HEK293 (cell line): ENCODE measurements at regions not wholly inside any gene's neighbourhood (a gene's known extent, or its start where the extent isn't known, plus 50 kb on each side); places are given as distances from the start of the nearest gene placed in this dataset.

Source experiments
- CTCF ChIA-PET: fragments of 350-600 bp; formaldehyde crosslinking; extraction: SDS; loops from one replicate; lab custom pipeline; 2021; ENCODE audit warnings: antibody characterized with exemption; lab: Yijun Ruan, JAX
- POLR2A ChIA-PET: fragments of 300-600 bp; formaldehyde crosslinking; extraction: SDS; loops from one replicate; lab custom pipeline; 2020; ENCODE audit warnings: antibody characterized with exemption, inconsistent platforms; lab: Yijun Ruan, JAX
- H3K27ac ChIP-seq: fragments of 200-500 bp; sonication (Bioruptor generic); 2 replicates; pipeline ENCODE4 v1.5.1; 2014; ENCODE audit warnings: low read depth, low read length, control low read depth, inconsistent platforms; ENCODE audit errors: extremely low read depth
- H3K36me3 ChIP-seq, 2 experiments: fragments of 200-500 bp in 1 of 2; sonication (Bioruptor generic) in 1 of 2; 1 replicate in 1 of 2; 2 replicates in 1 of 2; pipeline ENCODE4 v1.5.1; 2014 to 2017; ENCODE audit warnings: inconsistent platforms in 2 of 2, low read length in 2 of 2; ENCODE audit not compliant: control insufficient read depth in 2 of 2, insufficient read depth in 1 of 2
- H3K4me1 ChIP-seq: fragments of 200-500 bp; sonication (Bioruptor generic); 2 replicates; pipeline ENCODE4 v1.5.1; 2014; ENCODE audit warnings: mild to moderate bottlenecking, low read length, inconsistent platforms; ENCODE audit not compliant: control insufficient read depth, insufficient read depth
- H3K4me3 ChIP-seq: 2 replicates; pipeline ENCODE4 v1.5.1; 2011; ENCODE audit warnings: low read depth, mild to moderate bottlenecking, control low read depth, low read length, moderate library complexity
- H3K9me3 ChIP-seq: fragments of 200-500 bp; sonication (Bioruptor generic); 2 replicates; pipeline ENCODE4 v1.5.1; 2014; ENCODE audit warnings: low read depth, low read length, inconsistent platforms; ENCODE audit not compliant: control insufficient read depth, insufficient read depth
- HOXC10 ChIP-seq: sonication (generic); formaldehyde crosslinking; IDR thresholded peaks from 2 replicates; pipeline ENCODE4 v1.8.1; 2023; ENCODE audit warnings: mild to moderate bottlenecking, missing genetic modification reagents
- OVOL3 ChIP-seq: fragments of 450-650 bp; formaldehyde crosslinking; IDR thresholded peaks from 2 replicates; pipeline ENCODE4 v1.5.1; 2016; ENCODE audit warnings: missing biosample characterization, missing genetic modification characterization
- PATZ1 ChIP-seq: fragments of 450-650 bp; formaldehyde crosslinking; IDR thresholded peaks from 2 replicates; pipeline ENCODE4 v1.5.1; 2016; ENCODE audit warnings: missing biosample characterization, missing genetic modification characterization
- RBAK ChIP-seq: fragments of 450-650 bp; formaldehyde crosslinking; IDR thresholded peaks from 2 replicates; pipeline ENCODE4 v1.5.1; 2016; ENCODE audit warnings: missing biosample characterization, missing genetic modification characterization
- SCRT1 ChIP-seq: fragments of 450-650 bp; formaldehyde crosslinking; IDR thresholded peaks from 2 replicates; pipeline ENCODE4 v1.5.1; 2016; ENCODE audit warnings: missing biosample characterization, missing genetic modification characterization, borderline replicate concordance
- ZBTB26 ChIP-seq: fragments of 450-650 bp; formaldehyde crosslinking; optimal IDR thresholded peaks from 2 replicates; pipeline ENCODE3; 2016; ENCODE audit warnings: missing biosample characterization, mild to moderate bottlenecking, missing genetic modification characterization
- ZEB2 ChIP-seq: fragments of 450-650 bp; formaldehyde crosslinking; IDR thresholded peaks from 2 replicates; pipeline ENCODE4 v1.5.1; 2016; ENCODE audit warnings: missing biosample characterization, missing genetic modification characterization
- ZNF140 ChIP-seq: fragments of 450-650 bp; formaldehyde crosslinking; IDR thresholded peaks from 2 replicates; pipeline ENCODE4 v1.5.1; 2016; ENCODE audit warnings: missing biosample characterization, missing genetic modification characterization
- ZNF146 ChIP-seq: fragments of 450-650 bp; formaldehyde crosslinking; IDR thresholded peaks from 2 replicates; pipeline ENCODE4 v1.5.1; 2016; ENCODE audit warnings: missing biosample characterization, missing genetic modification characterization
- ZNF266 ChIP-seq: fragments of 450-650 bp; formaldehyde crosslinking; IDR thresholded peaks from 2 replicates; pipeline ENCODE4 v1.5.1; 2016; ENCODE audit warnings: missing biosample characterization, missing genetic modification characterization, low read depth
- ZNF341 ChIP-seq: fragments of 450-650 bp; formaldehyde crosslinking; IDR thresholded peaks from 2 replicates; pipeline ENCODE4; 2016; ENCODE audit warnings: low read depth, missing biosample characterization, missing genetic modification characterization
- ZNF416 ChIP-seq: fragments of 450-650 bp; formaldehyde crosslinking; IDR thresholded peaks from 2 replicates; pipeline ENCODE4 v1.5.1; 2016; ENCODE audit warnings: missing biosample characterization, missing genetic modification characterization
- ZNF488 ChIP-seq: fragments of 450-650 bp; formaldehyde crosslinking; IDR thresholded peaks from 2 replicates; pipeline ENCODE4 v1.5.1; 2016; ENCODE audit warnings: missing biosample characterization, missing genetic modification characterization
- ZNF514 ChIP-seq: fragments of 450-650 bp; formaldehyde crosslinking; IDR thresholded peaks from 2 replicates; pipeline ENCODE4 v1.5.1; 2016; ENCODE audit warnings: missing biosample characterization, missing genetic modification characterization
- ZNF558 ChIP-seq: fragments of 450-650 bp; formaldehyde crosslinking; IDR thresholded peaks from 2 replicates; pipeline ENCODE4 v1.5.1; 2016; ENCODE audit warnings: missing biosample characterization, missing genetic modification characterization
- ZNF639 ChIP-seq: fragments of 450-650 bp; formaldehyde crosslinking; IDR thresholded peaks from 2 replicates; pipeline ENCODE4 v1.5.1; 2016; ENCODE audit warnings: missing biosample characterization, missing genetic modification characterization
- ZNF658 ChIP-seq: fragments of 450-650 bp; formaldehyde crosslinking; IDR thresholded peaks from 2 replicates; pipeline ENCODE4; 2016; ENCODE audit warnings: missing biosample characterization, missing genetic modification characterization
- ZNF677 ChIP-seq: fragments of 450-650 bp; IDR thresholded peaks from 2 replicates; pipeline ENCODE4 v1.5.0; 2018; ENCODE audit warnings: missing biosample characterization, mild to moderate bottlenecking, missing genetic modification characterization, moderate library complexity
- ZNF768 ChIP-seq: fragments of 450-650 bp; formaldehyde crosslinking; IDR thresholded peaks from 2 replicates; pipeline ENCODE4 v1.5.1; 2018; ENCODE audit warnings: missing biosample characterization, mild to moderate bottlenecking, missing genetic modification characterization
- ZNF843 ChIP-seq: fragments of 450-650 bp; formaldehyde crosslinking; IDR thresholded peaks from 2 replicates; pipeline ENCODE4 v1.5.1; 2016; ENCODE audit warnings: missing biosample characterization, missing genetic modification characterization
- ZSCAN16 ChIP-seq: fragments of 450-650 bp; formaldehyde crosslinking; IDR thresholded peaks from 2 replicates; pipeline ENCODE4 v1.5.1; 2016; ENCODE audit warnings: missing biosample characterization, missing genetic modification characterization
- ZSCAN30 ChIP-seq: fragments of 450-650 bp; IDR thresholded peaks from 2 replicates; pipeline ENCODE4 v1.5.1; 2018; ENCODE audit warnings: missing biosample characterization, mild to moderate bottlenecking, missing genetic modification characterization, moderate library complexity
- ZXDB ChIP-seq: fragments of 450-650 bp; formaldehyde crosslinking; IDR thresholded peaks from 2 replicates; pipeline ENCODE4 v1.5.1; 2016; ENCODE audit warnings: missing biosample characterization, missing genetic modification characterization

DNA sequence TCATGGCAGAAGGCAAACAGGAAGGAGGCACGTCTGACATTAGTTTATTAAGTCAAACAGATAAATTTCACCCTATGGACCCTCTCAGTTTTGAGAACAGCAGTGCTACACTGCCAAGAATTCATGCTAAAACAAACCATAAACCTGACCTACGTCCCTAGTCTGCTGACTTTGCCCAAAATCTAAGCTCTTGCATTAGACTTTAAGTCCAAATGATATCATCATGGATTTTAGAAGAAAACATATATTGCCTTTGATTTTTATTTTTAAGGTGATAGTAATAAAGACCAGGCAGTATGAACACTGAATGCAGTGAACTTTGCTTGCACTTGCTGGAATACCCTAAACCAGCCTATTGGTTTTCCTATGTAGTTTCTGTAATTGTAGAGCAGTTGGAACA, 79.6 kb upstream of the GADL1 start:
- TF ChIP-seq ZNF146 (tag by site-specific recombination) (no peak), ZNF488 (tag by site-specific recombination) (no peak), ZXDB (tag by site-specific recombination) (no peak), ZSCAN30 (tag by site-specific recombination) (no peak), ZEB2 (tag by site-specific recombination) (no peak), ZNF768 (no peak), ZNF416 (no peak), SCRT1 (tag by site-specific recombination) (no peak), ZNF266 (tag by site-specific recombination) (no peak), ZSCAN16 (tag by site-specific recombination) (no peak)
- CTCF ChIA-PET: interaction anchor here (0.6 to 0.7 kb wide), 2 partner anchors 80 to 204 kb away, joined by 3 read pairs; no protein-coding TSS in a partner anchor
- Histone ChIP-seq H3K36me3 (no peaks in the 10 kb centered on the region), H3K4me3 (no peak overlapping the region), H3K4me1 (no peaks in the 10 kb centered on the region), H3K27ac (no peak overlapping the region), H3K9me3 (no peaks in the 10 kb centered on the region)
- POLR2A ChIA-PET: no interaction called here

GRCh38 chr3:30977592-30977991, 83.1 kb upstream of the GADL1 start:
- Histone ChIP-seq H3K9me3 (no peaks in the 10 kb centered on the region), H3K4me1 (no peaks in the 10 kb centered on the region), H3K4me3 (no peak overlapping the region), H3K36me3 (no peaks in the 10 kb centered on the region), H3K27ac (no peak overlapping the region)
- ChIA-PET POLR2A (no interaction called here), CTCF (no interaction called here)
- TF ChIP-seq ZNF514 (no peak), OVOL3 (tag by site-specific recombination) (no peak), ZNF677 (tag by site-specific recombination) (no peak), ZNF843 (no peak), HOXC10 (CRISPR knock-in tag) (no peak), ZNF341 (tag by site-specific recombination) (no peak), ZBTB26 (tag by site-specific recombination) (no peak), ZNF639 (no peak), ZNF140 (tag by site-specific recombination) (no peak)

DNA sequence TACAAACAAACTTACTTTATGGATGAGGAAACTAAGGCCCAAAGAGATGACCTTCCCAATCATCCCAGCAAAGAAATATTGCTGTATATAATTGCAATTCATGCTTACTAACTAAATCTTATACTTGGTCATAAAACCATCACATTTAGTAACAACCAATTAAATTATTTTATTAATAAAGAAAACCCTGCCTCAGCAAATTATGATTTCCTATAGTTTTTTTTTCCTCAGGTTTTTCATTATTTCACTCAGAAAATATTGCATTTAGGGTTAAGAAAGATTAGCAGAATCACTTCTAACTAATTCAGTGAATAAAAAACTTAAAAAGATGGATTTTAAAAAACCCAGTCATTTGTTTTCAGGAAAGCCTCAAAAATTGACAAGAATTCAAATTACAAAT, 86.5 kb upstream of the GADL1 start:
- Histone ChIP-seq H3K4me1 (no peaks in the 10 kb centered on the region), H3K4me3 (no peak overlapping the region), H3K9me3 (no peaks in the 10 kb centered on the region), H3K36me3 (no peaks in the 10 kb centered on the region), H3K27ac (no peak overlapping the region)
- ChIA-PET CTCF (no interaction called here), POLR2A (no interaction called here)
- TF ChIP-seq RBAK (tag by site-specific recombination) (no peak), ZNF558 (no peak), PATZ1 (tag by site-specific recombination) (no peak), ZNF658 (tag by site-specific recombination) (no peak)
